ENCODE measurements at regions not wholly inside any gene's neighbourhood (a gene's known extent, or its start where the extent isn't known, plus 50 kb on each side); places are given as distances from the start of the nearest gene placed in this dataset.

DNA sequence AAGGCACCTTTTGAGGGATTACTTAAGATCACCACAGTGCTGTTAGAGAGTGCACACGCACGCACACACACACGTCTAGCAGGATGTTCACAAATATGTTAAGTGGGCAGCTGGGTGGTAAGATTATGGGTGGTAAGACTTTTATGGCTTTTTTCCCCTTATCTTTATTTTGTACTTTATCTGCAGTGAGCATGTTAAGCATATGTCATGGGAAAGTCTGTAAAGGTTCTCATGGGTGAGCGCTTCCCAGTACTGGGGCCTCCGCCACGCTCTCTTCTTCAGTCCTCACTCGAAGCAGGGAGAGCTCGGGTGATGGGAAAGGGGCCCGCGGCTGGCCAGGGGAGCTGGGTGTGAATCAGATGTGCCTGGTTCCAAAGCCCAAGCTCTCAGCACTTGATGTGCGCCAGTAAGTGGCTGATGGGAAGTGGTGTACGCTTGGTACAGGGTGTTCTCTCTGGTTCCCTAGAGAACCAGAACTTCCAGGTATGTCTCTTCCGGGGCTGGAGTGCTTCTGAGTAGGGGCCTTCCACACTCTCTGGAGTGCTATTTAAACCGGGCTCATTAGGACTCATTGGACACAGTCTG, 83.9 kb upstream of the YWHAQ start:
- H3K4me3 ChIP-seq (replicated peaks in 1 of 3; ENCODE audit: low read depth in 2 of 3, low read length in 3 of 3) = no peak overlapping the region
- H3K79me2 ChIP-seq (ENCODE audit: insufficient read depth, low read length) = no peaks in the 10 kb centered on the region
- no peaks in the 10 kb centered on the region for H3K4me1 Mint-ChIP-seq
- intact Hi-C loops (cut with micrococcal nuclease) = no loop called here
- H3K36me3 ChIP-seq (replicated peaks in 1 of 2; ENCODE audit: control insufficient read depth in 1 of 2, insufficient read depth in 2 of 2, low read length in 2 of 2) = no peaks in the 10 kb centered on the region
- H3K27ac Mint-ChIP-seq = peak overlapping the region in 1 of 7 donors; percentile 38
- H2AFZ ChIP-seq (ENCODE audit: insufficient read depth, low read depth, low read length, poor library complexity, severe bottlenecking) = no peak overlapping the region
- peaks cover 2 to 4% (median 2%) of the 10 kb centered on the region in 3 donors for H3K27me3 Mint-ChIP-seq (ENCODE audit: low read depth in 3 of 3)
- H3K4me3 Mint-ChIP-seq = no peak overlapping the region
- no peak overlapping the region for H3K9ac ChIP-seq (ENCODE audit: insufficient read depth, low read length, poor library complexity, severe bottlenecking)
- no peaks in the 10 kb centered on the region for H3K4me1 ChIP-seq (ENCODE audit: control insufficient read depth in 1 of 2, insufficient read depth in 2 of 2, low read length in 2 of 2)
- H3K4me2 ChIP-seq (replicated peaks; ENCODE audit: extremely low read depth, low read length, poor library complexity, severe bottlenecking) = no peak overlapping the region
- no peak for DNase-seq
- TF ChIP-seq, protein P1, sequence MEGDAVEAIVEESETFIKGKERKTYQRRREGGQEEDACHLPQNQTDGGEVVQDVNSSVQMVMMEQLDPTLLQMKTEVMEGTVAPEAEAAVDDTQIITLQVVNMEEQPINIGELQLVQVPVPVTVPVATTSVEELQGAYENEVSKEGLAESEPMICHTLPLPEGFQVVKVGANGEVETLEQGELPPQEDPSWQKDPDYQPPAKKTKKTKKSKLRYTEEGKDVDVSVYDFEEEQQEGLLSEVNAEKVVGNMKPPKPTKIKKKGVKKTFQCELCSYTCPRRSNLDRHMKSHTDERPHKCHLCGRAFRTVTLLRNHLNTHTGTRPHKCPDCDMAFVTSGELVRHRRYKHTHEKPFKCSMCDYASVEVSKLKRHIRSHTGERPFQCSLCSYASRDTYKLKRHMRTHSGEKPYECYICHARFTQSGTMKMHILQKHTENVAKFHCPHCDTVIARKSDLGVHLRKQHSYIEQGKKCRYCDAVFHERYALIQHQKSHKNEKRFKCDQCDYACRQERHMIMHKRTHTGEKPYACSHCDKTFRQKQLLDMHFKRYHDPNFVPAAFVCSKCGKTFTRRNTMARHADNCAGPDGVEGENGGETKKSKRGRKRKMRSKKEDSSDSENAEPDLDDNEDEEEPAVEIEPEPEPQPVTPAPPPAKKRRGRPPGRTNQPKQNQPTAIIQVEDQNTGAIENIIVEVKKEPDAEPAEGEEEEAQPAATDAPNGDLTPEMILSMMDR (IDR thresholded peaks at IDR 0.05) = no peak
- WGBS (ENCODE audit: insufficient coverage) = 97% methylated on average over 10 of the region's 14 CpGs
- no peaks in the 10 kb centered on the region for H3K36me3 Mint-ChIP-seq
- no peaks in the 10 kb centered on the region for H4K20me1 ChIP-seq (ENCODE audit: insufficient read depth, low read length)
- H3K9me3 Mint-ChIP-seq = peaks cover 0 to 3% (median under 1%) of the 10 kb centered on the region in 7 donors
- no peak overlapping the region for H3K27ac ChIP-seq (ENCODE audit: low read depth in 1 of 2, low read length in 2 of 2)
- H3K9me3 ChIP-seq (replicated peaks in 1 of 2; ENCODE audit: control insufficient read depth in 1 of 2, insufficient read depth in 1 of 2, low read length in 2 of 2) = peaks cover 0 to 3% of the 10 kb centered on the region in 2 donors
- H3K27me3 ChIP-seq (ENCODE audit: control insufficient read depth in 2 of 2, insufficient read depth in 2 of 2, low read length in 2 of 2) = no peaks in the 10 kb centered on the region

DNA sequence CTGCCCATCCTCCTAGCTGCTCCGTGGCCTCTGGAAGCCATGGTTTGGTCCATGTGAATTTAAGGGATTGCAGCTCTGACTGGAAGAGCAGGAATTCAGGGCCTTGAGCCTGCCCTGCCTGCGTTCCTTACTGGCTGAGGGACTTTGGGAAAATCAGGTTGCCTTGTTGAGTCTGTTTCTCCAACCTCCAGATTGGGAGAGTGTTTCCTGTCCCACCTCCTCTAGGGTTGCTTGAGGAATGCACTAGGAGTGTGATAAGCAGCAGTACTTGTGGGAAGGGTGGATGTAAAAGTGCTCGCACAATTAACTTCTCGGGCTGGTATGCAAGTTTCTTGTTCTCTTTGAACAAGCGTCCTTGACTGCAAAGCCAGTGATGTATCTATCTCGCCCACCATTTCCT, 84.4 kb upstream of the YWHAQ start:
- H3K9me3 ChIP-seq (replicated peaks in 1 of 2; ENCODE audit: control insufficient read depth in 1 of 2, insufficient read depth in 1 of 2, low read length in 2 of 2) = no peaks in the 10 kb centered on the region
- intact Hi-C loops (cut with micrococcal nuclease) = no loop called here
- H3K4me3 Mint-ChIP-seq = no peak overlapping the region
- no peaks in the 10 kb centered on the region for H3K36me3 ChIP-seq (replicated peaks in 1 of 2; ENCODE audit: control insufficient read depth in 1 of 2, insufficient read depth in 2 of 2, low read length in 2 of 2)
- H4K20me1 ChIP-seq (ENCODE audit: insufficient read depth, low read length) = no peaks in the 10 kb centered on the region
- H3K9me3 Mint-ChIP-seq = no peaks in the 10 kb centered on the region
- no peaks in the 10 kb centered on the region for H3K79me2 ChIP-seq (ENCODE audit: insufficient read depth, low read length)
- H2AFZ ChIP-seq (ENCODE audit: insufficient read depth, low read depth, low read length, poor library complexity, severe bottlenecking) = no peak overlapping the region
- H3K9ac ChIP-seq (ENCODE audit: insufficient read depth, low read length, poor library complexity, severe bottlenecking) = no peak overlapping the region
- no peak overlapping the region for H3K4me2 ChIP-seq (replicated peaks; ENCODE audit: extremely low read depth, low read length, poor library complexity, severe bottlenecking)
- H3K27ac Mint-ChIP-seq = no peak overlapping the region
- no peaks in the 10 kb centered on the region for H3K4me1 ChIP-seq (ENCODE audit: control insufficient read depth in 1 of 2, insufficient read depth in 2 of 2, low read length in 2 of 2)
- peaks cover 2 to 4% (median 2%) of the 10 kb centered on the region in 3 donors for H3K27me3 Mint-ChIP-seq (ENCODE audit: low read depth in 3 of 3)
- H3K36me3 Mint-ChIP-seq = no peaks in the 10 kb centered on the region
- 83% methylated on average over 4 of the region's 6 CpGs for WGBS (ENCODE audit: insufficient coverage)
- no peaks in the 10 kb centered on the region for H3K4me1 Mint-ChIP-seq
- H3K27me3 ChIP-seq (ENCODE audit: control insufficient read depth in 2 of 2, insufficient read depth in 2 of 2, low read length in 2 of 2) = no peaks in the 10 kb centered on the region
- H3K4me3 ChIP-seq (replicated peaks in 1 of 3; ENCODE audit: low read depth in 2 of 3, low read length in 3 of 3) = no peak overlapping the region
- DNase-seq = no peak
- H3K27ac ChIP-seq (ENCODE audit: low read depth in 1 of 2, low read length in 2 of 2) = no peak overlapping the region
- TF ChIP-seq, protein P1 (IDR thresholded peaks at IDR 0.05) = no peak
